T1000 (cell line): ENCODE measurements at regions not wholly inside any gene's neighbourhood (a gene's known extent, or its start where the extent isn't known, plus 50 kb on each side); places are given as distances from the start of the nearest gene placed in this dataset.
"Not testable (repeated sequence)": the region's sequence is repeated elsewhere in the genome, so short reads cannot be mapped to it uniquely, and the experiment has no call there.

Source experiments
- DNase-seq: peaks from one replicate; lab custom pipeline; 2025; ENCODE audit warnings: mixed read lengths; lab: John Stamatoyannopoulos, UW

DNA sequence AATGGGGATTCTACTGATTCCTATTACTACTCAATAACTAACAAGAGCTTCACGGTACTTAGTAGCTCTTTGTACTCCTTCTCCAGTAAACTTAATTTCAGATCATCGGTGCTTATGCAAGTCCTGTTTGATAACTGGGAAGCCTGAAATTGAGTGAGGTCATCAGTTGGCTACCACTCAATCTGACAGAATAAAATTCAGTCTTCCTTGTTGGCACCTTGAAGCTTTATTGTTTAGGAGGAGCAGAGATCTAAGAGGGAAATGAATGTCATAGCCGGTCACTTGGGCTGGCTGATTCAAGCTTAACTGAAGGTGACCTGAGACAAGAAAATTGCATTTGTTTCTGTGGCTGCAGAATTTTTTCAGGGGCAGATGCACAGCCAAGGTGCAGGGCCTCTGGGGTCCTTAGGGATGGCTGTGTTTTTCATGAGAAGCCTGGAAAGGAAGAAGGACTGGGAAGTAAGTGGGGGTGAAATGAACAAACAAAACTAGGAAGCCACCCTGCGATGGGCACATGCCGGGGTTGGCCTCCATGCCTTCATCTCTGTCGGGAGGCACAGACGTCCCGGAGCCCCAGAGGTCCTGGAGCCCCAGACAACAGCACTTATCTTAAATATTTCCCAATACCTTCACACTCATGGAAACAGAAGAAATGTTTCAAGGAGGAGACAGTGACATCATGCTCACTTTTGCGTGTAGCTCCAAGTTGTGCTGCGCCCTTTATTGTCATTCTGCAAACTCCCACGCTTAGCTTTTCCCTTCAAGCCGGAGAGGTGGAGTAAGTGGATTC lies 85.0 kb upstream of the KIF5B start:
- no peak for DNase-seq

DNA sequence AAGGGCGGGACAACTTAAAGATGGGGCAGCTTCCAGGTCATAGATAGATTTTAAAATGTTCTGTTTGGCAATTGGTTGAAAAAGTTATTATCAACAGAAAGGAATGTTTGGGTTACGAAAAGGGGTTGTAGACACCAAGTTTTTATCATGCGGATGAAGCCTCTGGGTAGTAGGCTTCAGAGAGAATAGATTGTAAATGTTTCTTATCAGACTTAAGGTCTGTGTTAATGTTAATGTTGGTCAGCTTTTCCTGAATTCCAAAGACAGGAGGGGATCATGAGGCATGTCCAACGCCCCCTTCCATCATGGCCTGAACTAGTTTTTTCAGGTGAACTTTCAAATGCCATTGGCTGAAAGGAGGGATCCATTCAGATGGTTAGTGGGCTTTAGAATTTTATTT lies 84.2 kb upstream of the KIF5B start:
- no peak for DNase-seq

DNA sequence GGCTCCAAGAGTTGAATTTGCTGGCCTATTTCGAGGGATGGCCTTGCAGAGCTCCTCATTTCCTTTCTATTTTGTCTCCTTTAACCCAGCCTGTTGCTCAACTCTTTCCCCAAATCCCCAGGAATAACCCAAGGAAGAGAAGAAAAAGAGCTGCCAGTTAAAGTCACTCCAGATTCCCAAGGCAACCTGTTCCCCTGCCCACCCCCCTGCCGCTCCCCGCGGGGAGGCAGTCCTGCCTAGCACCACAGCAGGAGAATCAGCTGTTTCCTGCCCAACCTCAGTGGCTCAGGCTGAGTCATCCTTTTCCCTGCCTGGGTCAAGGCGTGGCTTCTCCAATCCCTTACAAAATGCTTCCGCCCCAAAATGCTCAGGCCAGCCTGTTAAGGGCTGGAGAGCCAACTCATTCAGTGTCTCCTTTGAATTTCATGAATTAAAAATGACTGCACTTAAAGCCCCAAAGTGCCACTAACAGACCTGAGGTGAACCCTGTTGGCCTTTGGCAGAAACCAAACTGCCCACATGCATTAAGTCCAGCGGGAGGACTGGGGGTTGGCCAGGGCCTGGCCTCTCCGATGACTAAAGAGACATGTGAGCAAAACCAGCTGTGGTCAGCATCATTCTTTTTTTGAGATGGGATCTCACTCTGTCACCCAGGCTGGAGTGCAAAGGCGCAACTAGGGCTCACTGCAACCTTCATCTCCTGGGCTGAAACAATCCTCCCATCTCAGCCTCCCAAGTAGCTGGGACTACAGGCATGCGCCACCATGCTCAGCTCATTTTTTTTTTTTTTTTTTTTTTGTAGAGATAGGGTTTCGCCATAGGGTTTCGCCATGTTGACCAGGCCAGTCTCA lies 83.2 kb upstream of the KIF5B start:
- peak; percentile 76 for DNase-seq

DNA sequence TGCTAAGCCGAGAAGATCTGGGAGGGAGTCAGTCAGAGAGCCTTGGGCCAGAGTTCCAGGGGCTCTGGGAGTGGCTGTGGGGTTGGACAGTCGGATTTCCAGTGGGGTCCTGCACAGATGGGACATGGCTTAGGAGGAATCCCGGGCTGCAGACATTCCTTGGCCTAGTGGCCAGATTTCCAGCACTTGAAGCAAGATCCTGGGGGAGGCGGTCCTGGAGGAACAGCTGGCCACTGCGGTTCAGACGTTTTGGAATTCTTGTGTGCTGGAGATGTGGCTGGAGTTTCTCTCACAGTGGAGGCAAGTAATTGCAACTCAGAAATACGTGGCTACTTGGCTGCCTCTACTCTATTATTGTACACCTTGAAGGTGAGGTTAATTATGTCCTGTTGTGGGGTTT lies 80.7 kb upstream of the KIF5B start:
- DNase-seq, result not testable (repeated sequence)

DNA sequence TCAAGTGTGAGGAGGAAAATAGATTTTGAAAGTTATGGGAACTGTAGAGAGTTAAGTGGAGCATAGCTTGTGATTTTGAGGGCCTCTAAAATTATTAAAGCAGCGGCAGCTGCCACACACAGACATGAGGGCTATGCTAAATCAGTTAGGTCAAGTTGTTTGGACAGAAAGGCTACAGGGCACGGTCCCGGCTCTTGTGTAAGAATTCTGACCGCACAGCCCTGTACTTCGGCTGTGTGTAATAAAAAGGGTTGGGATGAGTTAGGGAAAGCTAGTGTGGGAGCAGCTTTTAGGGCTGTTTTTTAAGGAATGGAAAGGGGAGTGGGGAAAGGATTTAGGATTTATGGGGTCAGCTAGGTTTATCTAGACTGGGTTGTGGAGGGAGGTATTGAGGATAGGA lies 79.6 kb upstream of the KIF5B start:
- not testable (repeated sequence) for DNase-seq

DNA sequence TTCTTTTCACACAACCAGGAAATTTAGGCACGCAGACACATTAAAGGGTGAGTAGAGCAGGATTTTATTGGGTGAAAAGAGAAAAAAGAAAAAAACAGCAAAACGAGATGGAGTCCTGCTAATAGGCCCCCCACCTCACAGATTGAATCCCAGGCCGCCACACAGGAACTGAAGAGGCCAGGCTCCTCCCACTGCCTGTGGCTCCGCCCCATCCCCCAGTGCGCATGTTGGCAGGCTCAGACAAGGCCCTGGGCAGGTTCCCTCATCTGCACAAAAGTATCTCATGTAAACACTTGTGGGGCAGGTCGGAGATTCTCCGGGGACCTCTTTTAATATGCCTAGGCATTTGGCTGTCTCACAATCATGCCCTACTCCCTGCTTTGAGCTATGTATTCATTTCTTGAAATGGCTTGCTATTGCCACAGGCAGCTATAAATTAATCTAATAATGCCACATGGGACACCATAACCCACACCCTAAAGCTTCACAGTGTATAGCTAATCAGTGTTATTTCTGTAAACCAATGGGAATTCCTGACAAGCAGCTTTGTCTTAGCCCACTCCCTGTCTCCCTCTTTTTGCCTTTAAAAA lies 76.2 kb upstream of the KIF5B start:
- no peak for DNase-seq

DNA sequence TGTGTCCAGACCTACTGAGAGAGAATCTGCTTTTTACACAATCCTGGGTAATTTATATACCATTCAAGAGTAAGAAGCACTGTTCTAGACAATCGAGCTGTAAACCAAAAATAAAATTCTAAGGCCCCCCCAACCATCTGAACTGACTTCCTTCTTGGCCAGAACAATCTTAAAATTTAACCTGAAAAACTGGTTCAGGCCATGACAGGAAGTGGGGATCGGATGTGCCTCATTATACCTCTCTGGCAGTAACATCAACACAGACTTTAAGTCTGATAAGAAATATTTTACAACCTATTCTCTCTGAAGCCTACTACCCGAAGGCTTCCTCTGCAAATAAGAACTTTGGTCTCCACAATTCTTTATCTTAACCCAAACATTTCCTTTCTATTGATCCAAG lies 75.2 kb upstream of the KIF5B start:
- DNase-seq, result no peak

DNA sequence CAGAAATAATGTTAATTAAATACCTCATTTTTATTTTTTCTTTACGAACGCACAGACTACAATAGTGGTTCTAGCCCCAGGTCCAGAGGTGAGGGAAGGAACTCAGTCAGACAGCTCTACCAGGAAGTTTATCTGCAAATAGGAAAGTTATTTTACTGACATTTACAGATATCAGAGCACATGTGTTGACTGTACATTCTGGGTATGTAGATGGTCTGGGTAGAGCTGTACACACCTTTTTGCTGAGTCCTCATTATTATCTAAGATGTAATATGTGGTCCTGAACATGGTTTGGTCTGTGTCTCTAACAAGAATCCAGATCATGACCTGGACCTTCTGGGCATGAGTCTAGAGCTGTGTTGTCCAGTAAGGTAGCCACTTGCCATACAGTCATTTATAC lies 74.6 kb upstream of the KIF5B start:
- DNase-seq, result no peak

DNA sequence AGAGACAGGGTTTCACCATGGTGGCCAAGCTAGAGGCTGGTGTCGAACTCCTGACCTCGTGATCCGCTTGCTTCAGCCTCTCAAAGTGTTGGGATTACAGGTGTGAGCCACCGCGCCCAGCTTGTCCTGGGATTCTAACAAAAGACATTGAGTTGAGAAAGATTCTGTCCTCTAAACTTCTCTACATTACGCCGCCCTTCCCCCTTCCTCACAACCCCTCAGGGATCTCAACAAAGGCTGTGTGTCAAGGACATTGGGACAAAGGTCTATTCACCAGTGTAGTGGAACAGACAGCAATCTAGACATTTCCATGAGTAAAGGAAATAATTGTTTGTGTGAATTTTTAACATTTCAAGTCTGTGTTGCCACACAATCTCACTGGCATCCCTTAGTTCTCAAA lies 68.8 kb upstream of the KIF5B start:
- no peak for DNase-seq

DNA sequence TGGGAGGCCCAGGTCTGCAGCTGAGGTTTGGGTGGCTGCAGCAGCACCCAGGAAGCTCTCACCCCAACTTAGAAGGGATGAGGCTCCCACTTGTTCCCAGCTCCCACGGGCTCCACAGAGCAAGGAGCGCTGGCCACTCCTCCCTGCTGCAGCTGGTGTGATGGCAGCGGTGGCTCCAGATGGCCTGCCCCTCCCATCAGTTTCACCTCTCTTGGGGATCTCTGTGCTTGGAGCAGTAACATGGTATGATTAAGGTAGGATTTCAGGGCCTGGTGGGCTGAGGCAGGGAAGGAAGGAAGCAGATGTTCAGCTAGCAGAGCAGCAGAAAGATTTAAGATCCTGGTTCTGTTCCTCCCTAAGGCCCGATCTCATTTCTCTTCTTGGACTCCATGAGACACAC lies 66.8 kb upstream of the KIF5B start:
- no peak for DNase-seq

DNA sequence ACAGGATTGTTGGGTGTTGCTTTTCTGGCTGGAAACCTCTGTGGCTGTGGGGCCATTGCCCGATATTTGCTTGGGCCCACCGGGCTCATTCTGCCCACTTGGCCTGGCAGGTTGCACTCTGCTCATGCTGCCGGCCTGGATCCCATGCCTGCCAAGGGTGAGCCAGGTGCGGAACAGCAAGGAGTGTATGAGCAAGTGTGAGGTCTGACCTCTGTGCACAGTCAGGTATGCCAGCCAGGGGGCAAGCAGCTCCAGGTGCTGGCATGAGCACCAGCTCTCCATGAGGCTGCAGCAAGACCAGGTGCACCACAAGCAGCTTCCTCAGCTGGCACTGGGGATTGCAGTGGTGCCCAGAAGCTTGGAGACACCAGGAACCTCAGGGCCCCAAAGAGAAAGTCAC lies 65.4 kb upstream of the KIF5B start:
- no peak for DNase-seq

DNA sequence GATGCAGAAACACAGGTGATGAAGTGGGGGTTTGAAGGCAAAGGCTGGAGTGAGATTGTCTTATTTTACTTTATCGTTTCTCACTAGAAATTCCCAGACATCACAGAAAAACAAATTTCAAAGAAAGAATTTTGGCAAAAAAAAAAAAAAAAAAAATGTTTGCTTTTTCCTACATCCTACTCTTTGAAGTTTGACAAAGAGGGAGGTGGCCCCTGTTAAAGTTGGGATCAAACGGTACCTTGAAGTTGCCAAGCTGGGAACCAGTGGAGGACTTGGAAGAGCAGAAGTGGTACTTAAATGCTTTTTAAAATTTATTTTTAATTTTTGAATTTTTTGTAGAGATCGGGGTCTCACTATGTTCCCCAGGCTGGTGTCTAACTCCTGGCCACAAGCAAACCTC lies 63.9 kb upstream of the KIF5B start:
- DNase-seq, result no peak

DNA sequence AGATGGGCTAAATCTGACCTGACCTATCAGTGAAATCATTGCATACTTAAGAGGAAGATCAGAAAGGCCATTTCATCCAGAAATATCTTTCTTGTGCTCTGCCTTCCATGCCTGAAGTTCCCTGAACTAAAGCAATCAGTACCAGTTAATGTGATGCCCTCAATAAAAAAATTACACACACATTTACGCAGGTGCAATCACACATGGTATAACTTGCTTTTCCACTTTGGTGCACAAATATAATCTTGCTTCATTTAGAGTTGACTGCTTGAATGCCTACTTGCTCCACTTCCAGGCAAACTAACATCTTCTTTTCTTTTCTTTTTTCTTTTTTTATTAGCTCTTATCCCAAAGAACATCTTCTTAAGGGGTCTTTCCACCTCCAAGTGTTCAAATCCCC lies 58.3 kb upstream of the KIF5B start:
- DNase-seq, result no peak

DNA sequence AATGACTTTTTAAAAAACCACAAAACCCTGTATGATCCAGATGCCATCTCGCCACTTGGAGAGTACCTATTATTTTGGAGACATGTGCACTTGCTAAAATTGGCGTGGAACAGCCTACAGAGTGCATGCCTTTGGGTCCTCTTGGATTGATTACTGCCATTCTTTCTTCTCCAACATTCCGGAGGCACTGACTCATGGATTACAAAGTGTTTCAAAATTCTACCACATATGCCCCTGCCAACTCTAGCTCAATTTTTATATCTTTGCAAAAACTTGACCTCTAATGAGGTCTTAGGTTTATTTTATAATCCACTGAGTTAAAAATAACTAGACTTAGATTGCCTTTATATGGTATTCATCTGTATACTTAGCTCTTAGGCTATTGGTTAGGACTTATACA lies 55.8 kb upstream of the KIF5B start:
- peak; percentile 77 for DNase-seq

DNA sequence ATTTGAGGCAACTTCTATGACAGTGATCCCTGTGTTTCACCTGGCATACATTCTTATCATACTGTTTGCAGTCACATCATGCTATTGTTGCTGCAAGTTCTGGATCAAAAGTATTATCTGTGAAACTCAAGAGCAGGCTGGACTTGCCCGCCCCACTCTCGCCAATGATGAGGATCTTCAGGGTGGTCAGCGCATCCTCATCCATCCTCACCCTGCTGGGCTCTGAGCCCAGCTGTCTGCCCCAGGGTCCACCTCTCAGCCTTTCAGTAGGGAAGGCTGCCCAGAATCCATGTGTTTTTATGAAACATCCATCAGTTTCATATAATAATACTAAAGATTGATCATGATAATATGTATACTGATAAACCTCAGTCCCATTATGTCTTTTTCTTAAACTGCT lies 55.4 kb upstream of the KIF5B start:
- DNase-seq, result peak; percentile 51

DNA sequence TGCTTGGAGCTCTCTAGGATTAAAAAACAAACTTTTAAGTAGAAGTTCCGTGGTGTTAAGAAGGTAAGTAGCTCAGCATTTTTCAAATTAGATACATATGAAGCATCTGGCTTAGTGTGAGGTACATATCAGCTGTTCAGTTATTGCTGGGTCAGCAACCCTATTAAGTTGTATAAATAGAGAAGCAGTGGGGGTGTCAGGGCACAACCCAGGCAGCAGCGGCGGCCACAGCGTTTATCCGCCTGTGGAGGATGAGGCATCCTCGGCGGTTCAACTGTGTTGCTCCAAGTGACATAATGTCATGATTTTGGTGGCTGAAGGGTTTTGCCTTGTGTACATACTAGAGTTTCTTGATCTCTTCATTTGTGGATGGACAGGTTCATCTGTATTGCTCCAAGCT lies 54.6 kb upstream of the KIF5B start:
- DNase-seq, result no peak

DNA sequence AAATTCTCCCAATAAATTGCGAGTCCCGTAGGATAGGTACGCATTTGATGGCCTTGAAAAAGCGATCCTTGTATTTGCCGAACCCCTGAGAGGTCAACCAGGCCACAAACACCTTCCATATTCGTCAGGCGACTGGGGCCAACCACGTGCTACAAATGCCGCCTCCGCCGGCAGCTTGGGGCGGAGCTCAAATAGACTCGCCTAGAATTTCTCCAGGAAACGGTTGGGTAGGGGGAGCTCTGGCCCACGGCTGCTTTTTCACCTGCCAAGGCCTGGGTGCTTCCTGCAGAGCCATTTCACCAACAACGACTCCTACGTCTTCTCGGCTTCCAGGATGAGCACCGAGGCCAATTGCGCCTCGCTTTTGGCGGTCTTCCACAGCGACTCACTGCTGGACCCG lies 53.4 kb upstream of the KIF5B start:
- no peak for DNase-seq
